SK-N-SH treated with all-trans-retinoic acid at 6 μM for 48 hours (cell line): ENCODE measurements at regions not wholly inside any gene's neighbourhood (a gene's known extent, or its start where the extent isn't known, plus 50 kb on each side); places are given as distances from the start of the nearest gene placed in this dataset.

ENCODE experiments used
- BACH2 ChIP-seq: fragments of 250-450 bp; sonication (Bioruptor Pico); IDR thresholded peaks from 2 replicates; pipeline ENCODE4 v1.9.0; 2021; ENCODE audit warnings: mild to moderate bottlenecking, borderline replicate concordance
- RARB ChIP-seq: fragments of 250-450 bp; sonication (Bioruptor Pico); IDR thresholded peaks from 2 replicates; pipeline ENCODE4 v1.8.0; 2021; ENCODE audit warnings: mild to moderate bottlenecking, moderate library complexity
- SNAI2 ChIP-seq: fragments of 250-450 bp; sonication (Bioruptor Pico); IDR thresholded peaks from 2 replicates; pipeline ENCODE4 v1.5.0; 2020; ENCODE audit warnings: mild to moderate bottlenecking, moderate library complexity
- ZNF565 ChIP-seq: fragments of 450-650 bp; formaldehyde crosslinking; conservative IDR thresholded peaks from 2 replicates; pipeline ENCODE4 v1.5.0; 2020; ENCODE audit warnings: low read depth, mild to moderate bottlenecking, moderate library complexity
- TF ChIP-seq, protein P1 (sequence below): fragments of 250-450 bp; sonication (Bioruptor Pico); IDR thresholded peaks from 2 replicates; pipeline ENCODE4 v1.5.1; 2021; ENCODE audit warnings: mild to moderate bottlenecking, moderate library complexity
- TF ChIP-seq, protein P2 (sequence below): fragments of 250-450 bp; sonication (Bioruptor Pico); IDR thresholded peaks from 2 replicates; pipeline ENCODE4 v1.5.0; 2020; ENCODE audit warnings: mild to moderate bottlenecking, moderate library complexity

DNA sequence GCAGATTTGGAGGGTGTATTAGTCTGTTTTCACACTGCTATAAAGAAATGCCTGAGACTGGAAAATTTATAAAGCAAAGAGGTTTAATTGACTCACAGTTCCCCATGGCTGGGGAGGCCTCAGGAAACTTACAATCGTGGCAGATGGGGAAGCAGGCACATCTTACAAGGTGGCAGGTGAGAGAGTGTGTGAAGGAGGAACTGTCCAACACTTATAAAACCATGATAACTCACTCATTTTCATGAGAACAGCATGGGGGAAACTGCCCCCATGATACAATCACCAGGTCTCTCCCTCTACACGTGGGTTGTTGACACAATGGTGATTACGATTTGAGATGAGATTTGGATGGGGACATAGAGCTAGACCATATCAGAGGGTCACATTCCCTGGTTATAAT, 195.6 kb downstream of the RGS9 start:
- TF ChIP-seq SNAI2 (CRISPR knock-in tag) = no peak
- TF ChIP-seq, protein P1, sequence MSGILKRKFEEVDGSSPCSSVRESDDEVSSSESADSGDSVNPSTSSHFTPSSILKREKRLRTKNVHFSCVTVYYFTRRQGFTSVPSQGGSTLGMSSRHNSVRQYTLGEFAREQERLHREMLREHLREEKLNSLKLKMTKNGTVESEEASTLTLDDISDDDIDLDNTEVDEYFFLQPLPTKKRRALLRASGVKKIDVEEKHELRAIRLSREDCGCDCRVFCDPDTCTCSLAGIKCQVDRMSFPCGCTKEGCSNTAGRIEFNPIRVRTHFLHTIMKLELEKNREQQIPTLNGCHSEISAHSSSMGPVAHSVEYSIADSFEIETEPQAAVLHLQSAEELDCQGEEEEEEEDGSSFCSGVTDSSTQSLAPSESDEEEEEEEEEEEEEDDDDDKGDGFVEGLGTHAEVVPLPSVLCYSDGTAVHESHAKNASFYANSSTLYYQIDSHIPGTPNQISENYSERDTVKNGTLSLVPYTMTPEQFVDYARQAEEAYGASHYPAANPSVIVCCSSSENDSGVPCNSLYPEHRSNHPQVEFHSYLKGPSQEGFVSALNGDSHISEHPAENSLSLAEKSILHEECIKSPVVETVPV = no peak
- no peak for TF ChIP-seq RARB (CRISPR knock-in tag)
- TF ChIP-seq, protein P2, sequence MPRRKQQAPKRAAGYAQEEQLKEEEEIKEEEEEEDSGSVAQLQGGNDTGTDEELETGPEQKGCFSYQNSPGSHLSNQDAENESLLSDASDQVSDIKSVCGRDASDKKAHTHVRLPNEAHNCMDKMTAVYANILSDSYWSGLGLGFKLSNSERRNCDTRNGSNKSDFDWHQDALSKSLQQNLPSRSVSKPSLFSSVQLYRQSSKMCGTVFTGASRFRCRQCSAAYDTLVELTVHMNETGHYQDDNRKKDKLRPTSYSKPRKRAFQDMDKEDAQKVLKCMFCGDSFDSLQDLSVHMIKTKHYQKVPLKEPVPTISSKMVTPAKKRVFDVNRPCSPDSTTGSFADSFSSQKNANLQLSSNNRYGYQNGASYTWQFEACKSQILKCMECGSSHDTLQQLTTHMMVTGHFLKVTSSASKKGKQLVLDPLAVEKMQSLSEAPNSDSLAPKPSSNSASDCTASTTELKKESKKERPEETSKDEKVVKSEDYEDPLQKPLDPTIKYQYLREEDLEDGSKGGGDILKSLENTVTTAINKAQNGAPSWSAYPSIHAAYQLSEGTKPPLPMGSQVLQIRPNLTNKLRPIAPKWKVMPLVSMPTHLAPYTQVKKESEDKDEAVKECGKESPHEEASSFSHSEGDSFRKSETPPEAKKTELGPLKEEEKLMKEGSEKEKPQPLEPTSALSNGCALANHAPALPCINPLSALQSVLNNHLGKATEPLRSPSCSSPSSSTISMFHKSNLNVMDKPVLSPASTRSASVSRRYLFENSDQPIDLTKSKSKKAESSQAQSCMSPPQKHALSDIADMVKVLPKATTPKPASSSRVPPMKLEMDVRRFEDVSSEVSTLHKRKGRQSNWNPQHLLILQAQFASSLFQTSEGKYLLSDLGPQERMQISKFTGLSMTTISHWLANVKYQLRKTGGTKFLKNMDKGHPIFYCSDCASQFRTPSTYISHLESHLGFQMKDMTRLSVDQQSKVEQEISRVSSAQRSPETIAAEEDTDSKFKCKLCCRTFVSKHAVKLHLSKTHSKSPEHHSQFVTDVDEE (CRISPR knock-in tag) = no peak
- no peak for TF ChIP-seq BACH2
- TF ChIP-seq ZNF565 (CRISPR knock-in tag) = no peak
